H1 (cell line): ENCODE measurements at regions not wholly inside any gene's neighbourhood (a gene's known extent, or its start where the extent isn't known, plus 50 kb on each side); places are given as distances from the start of the nearest gene placed in this dataset.

Source experiments
- TF ChIP-seq, protein P1 (sequence below): IDR thresholded peaks from 2 replicates; pipeline ENCODE4 v1.6.1; 2012; ENCODE audit warnings: low read length, inconsistent platforms

DNA sequence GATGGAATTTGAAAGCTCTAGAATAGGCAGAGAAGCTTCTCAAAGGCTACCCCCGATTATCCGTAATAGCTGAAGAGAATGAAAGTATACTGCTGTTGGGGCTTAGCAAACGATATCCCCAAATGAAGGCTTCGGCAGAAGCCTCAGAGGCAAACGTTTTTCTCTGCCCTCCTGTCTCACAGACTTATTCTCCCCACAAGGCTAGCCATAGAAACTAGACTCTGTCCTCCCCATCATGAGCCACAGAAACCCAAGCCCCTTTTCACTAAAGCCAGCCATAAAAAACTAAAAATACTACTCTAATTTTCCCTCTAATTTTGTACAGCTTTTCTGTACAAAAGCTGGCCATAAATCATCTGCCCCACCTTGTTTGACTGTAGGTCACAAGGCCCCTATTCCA lies 413.4 kb upstream of the CFAP20DC start (continued):
- TF ChIP-seq, protein P1, sequence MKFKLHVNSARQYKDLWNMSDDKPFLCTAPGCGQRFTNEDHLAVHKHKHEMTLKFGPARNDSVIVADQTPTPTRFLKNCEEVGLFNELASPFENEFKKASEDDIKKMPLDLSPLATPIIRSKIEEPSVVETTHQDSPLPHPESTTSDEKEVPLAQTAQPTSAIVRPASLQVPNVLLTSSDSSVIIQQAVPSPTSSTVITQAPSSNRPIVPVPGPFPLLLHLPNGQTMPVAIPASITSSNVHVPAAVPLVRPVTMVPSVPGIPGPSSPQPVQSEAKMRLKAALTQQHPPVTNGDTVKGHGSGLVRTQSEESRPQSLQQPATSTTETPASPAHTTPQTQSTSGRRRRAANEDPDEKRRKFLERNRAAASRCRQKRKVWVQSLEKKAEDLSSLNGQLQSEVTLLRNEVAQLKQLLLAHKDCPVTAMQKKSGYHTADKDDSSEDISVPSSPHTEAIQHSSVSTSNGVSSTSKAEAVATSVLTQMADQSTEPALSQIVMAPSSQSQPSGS, result no peak
